ENCODE measurements at regions not wholly inside any gene's neighbourhood (a gene's known extent, or its start where the extent isn't known, plus 50 kb on each side); places are given as distances from the start of the nearest gene placed in this dataset.

- WGBS, 2 donors = 90 to 95% methylated on average over 2 of the region's 2 CpGs
- intact Hi-C loops (cut with DNase I) = no loop called here
- ATAC-seq (ENCODE audit: low FRiP score) (no peak), DNase-seq (no peak)
- H3K36me3 ChIP-seq (ENCODE audit: control insufficient read depth in 1 of 2, insufficient read depth in 2 of 2, low read length in 1 of 2) = no peaks in the 10 kb centered on the region
- H3K4me3 ChIP-seq (ENCODE audit: low read length in 2 of 2) = no peak overlapping the region
- no peak overlapping the region for H3K27ac ChIP-seq (ENCODE audit: low read depth in 1 of 2, low read length in 2 of 2)
- no peaks in the 10 kb centered on the region for H3K4me1 ChIP-seq (ENCODE audit: control insufficient read depth in 1 of 2, insufficient read depth in 2 of 2, low read length in 2 of 2)
- no peaks in the 10 kb centered on the region for H3K27me3 ChIP-seq (ENCODE audit: control insufficient read depth in 1 of 2, insufficient read depth in 2 of 2, low read length in 1 of 2)
- no peaks in the 10 kb centered on the region for H3K9me3 ChIP-seq (ENCODE audit: control insufficient read depth, low read length)
Measured at GRCh38 chr5:58066076-58066475, 393.8 kb downstream of the PLK2 start.

- Histone ChIP-seq H3K4me3 (ENCODE audit: low read length in 2 of 2) (no peak overlapping the region), H3K4me1 (ENCODE audit: control insufficient read depth in 1 of 2, insufficient read depth in 2 of 2, low read length in 2 of 2) (peaks cover 0 to 2% of the 10 kb centered on the region in 2 donors), H3K27ac (ENCODE audit: low read depth in 1 of 2, low read length in 2 of 2) (no peak overlapping the region), H3K27me3 (ENCODE audit: control insufficient read depth in 1 of 2, insufficient read depth in 2 of 2, low read length in 1 of 2) (no peaks in the 10 kb centered on the region), H3K9me3 (ENCODE audit: control insufficient read depth, low read length) (no peaks in the 10 kb centered on the region), H3K36me3 (ENCODE audit: control insufficient read depth in 1 of 2, insufficient read depth in 2 of 2, low read length in 1 of 2) (no peaks in the 10 kb centered on the region)
- intact Hi-C loops (cut with DNase I) = no loop called here
- 92 to 96% methylated on average over 2 of the region's 2 CpGs for WGBS, 2 donors
- ATAC-seq (ENCODE audit: low FRiP score) (no peak), DNase-seq (no peak)
Measured at GRCh38 chr5:58064801-58065200, 395.1 kb downstream of the PLK2 start.

- Histone ChIP-seq H3K9me3 (ENCODE audit: control insufficient read depth, low read length) (no peaks in the 10 kb centered on the region), H3K27me3 (ENCODE audit: control insufficient read depth in 1 of 2, insufficient read depth in 2 of 2, low read length in 1 of 2) (no peaks in the 10 kb centered on the region), H3K4me1 (ENCODE audit: control insufficient read depth in 1 of 2, insufficient read depth in 2 of 2, low read length in 2 of 2) (peaks cover 0 to 2% of the 10 kb centered on the region in 2 donors), H3K4me3 (ENCODE audit: low read length in 2 of 2) (no peak overlapping the region), H3K27ac (ENCODE audit: low read depth in 1 of 2, low read length in 2 of 2) (no peak overlapping the region), H3K36me3 (ENCODE audit: control insufficient read depth in 1 of 2, insufficient read depth in 2 of 2, low read length in 1 of 2) (no peaks in the 10 kb centered on the region)
- intact Hi-C loops (cut with DNase I) = no loop called here
- DNase-seq = no peak
- 32 to 42% methylated on average over 3 of the region's 3 CpGs for WGBS, 2 donors
- peak; percentile 63 for ATAC-seq (ENCODE audit: low FRiP score)
Measured at GRCh38 chr5:58060996-58061395, 398.9 kb downstream of the PLK2 start.

GRCh38 chr5:58057324-58057723 is 402.6 kb downstream of the PLK2 start:
- WGBS, 2 donors = 96 to 97% methylated on average over 4 of the region's 4 CpGs
- H3K4me1 ChIP-seq (ENCODE audit: control insufficient read depth in 1 of 2, insufficient read depth in 2 of 2, low read length in 2 of 2) = peaks cover 0 to 2% of the 10 kb centered on the region in 2 donors
- H3K9me3 ChIP-seq (ENCODE audit: control insufficient read depth, low read length) = no peaks in the 10 kb centered on the region
- no peak overlapping the region for H3K27ac ChIP-seq (ENCODE audit: low read depth in 1 of 2, low read length in 2 of 2)
- no peak for ATAC-seq (ENCODE audit: low FRiP score)
- DNase-seq = no peak
- no peak overlapping the region for H3K4me3 ChIP-seq (ENCODE audit: low read length in 2 of 2)
- H3K36me3 ChIP-seq (ENCODE audit: control insufficient read depth in 1 of 2, insufficient read depth in 2 of 2, low read length in 1 of 2) = no peaks in the 10 kb centered on the region
- H3K27me3 ChIP-seq (ENCODE audit: control insufficient read depth in 1 of 2, insufficient read depth in 2 of 2, low read length in 1 of 2) = no peaks in the 10 kb centered on the region
- intact Hi-C loops (cut with DNase I) = no loop called here

GRCh38 chr5:58056546-58056945 is 403.3 kb downstream of the PLK2 start:
- no peak overlapping the region for H3K27ac ChIP-seq (ENCODE audit: low read depth in 1 of 2, low read length in 2 of 2)
- H3K4me3 ChIP-seq (ENCODE audit: low read length in 2 of 2) = no peak overlapping the region
- no peaks in the 10 kb centered on the region for H3K27me3 ChIP-seq (ENCODE audit: control insufficient read depth in 1 of 2, insufficient read depth in 2 of 2, low read length in 1 of 2)
- ATAC-seq (ENCODE audit: low FRiP score) (no peak), DNase-seq (no peak)
- intact Hi-C loops (cut with DNase I) = no loop called here
- 2 to 7% methylated on average over 1 of the region's 1 CpG for WGBS, 2 donors
- H3K4me1 ChIP-seq (ENCODE audit: control insufficient read depth in 1 of 2, insufficient read depth in 2 of 2, low read length in 2 of 2) = peaks cover 0 to 2% of the 10 kb centered on the region in 2 donors
- no peaks in the 10 kb centered on the region for H3K36me3 ChIP-seq (ENCODE audit: control insufficient read depth in 1 of 2, insufficient read depth in 2 of 2, low read length in 1 of 2)
- no peaks in the 10 kb centered on the region for H3K9me3 ChIP-seq (ENCODE audit: control insufficient read depth, low read length)

- no peaks in the 10 kb centered on the region for H3K36me3 ChIP-seq (ENCODE audit: control insufficient read depth in 1 of 2, insufficient read depth in 2 of 2, low read length in 1 of 2)
- WGBS, 2 donors = 97 to 100% methylated on average over 1 of the region's 1 CpG
- H3K27me3 ChIP-seq (ENCODE audit: control insufficient read depth in 1 of 2, insufficient read depth in 2 of 2, low read length in 1 of 2) = no peaks in the 10 kb centered on the region
- H3K4me3 ChIP-seq (ENCODE audit: low read length in 2 of 2) = no peak overlapping the region
- H3K4me1 ChIP-seq (ENCODE audit: control insufficient read depth in 1 of 2, insufficient read depth in 2 of 2, low read length in 2 of 2) = no peaks in the 10 kb centered on the region
- no peaks in the 10 kb centered on the region for H3K9me3 ChIP-seq (ENCODE audit: control insufficient read depth, low read length)
- intact Hi-C loops (cut with DNase I) = no loop called here
- no peak for ATAC-seq (ENCODE audit: low FRiP score)
- no peak for DNase-seq
- H3K27ac ChIP-seq (ENCODE audit: low read depth in 1 of 2, low read length in 2 of 2) = no peak overlapping the region
Measured at GRCh38 chr5:58054018-58054417, 405.9 kb downstream of the PLK2 start.

- H3K4me1 ChIP-seq (ENCODE audit: control insufficient read depth in 1 of 2, insufficient read depth in 2 of 2, low read length in 2 of 2) = no peaks in the 10 kb centered on the region
- no peaks in the 10 kb centered on the region for H3K27me3 ChIP-seq (ENCODE audit: control insufficient read depth in 1 of 2, insufficient read depth in 2 of 2, low read length in 1 of 2)
- DNase-seq (no peak), ATAC-seq (ENCODE audit: low FRiP score) (no peak)
- H3K9me3 ChIP-seq (ENCODE audit: control insufficient read depth, low read length) = no peaks in the 10 kb centered on the region
- WGBS, 2 donors = 72 to 73% methylated on average over 3 of the region's 3 CpGs
- intact Hi-C loops (cut with DNase I) = no loop called here
- no peak overlapping the region for H3K27ac ChIP-seq (ENCODE audit: low read depth in 1 of 2, low read length in 2 of 2)
- H3K4me3 ChIP-seq (ENCODE audit: low read length in 2 of 2) = no peak overlapping the region
- no peaks in the 10 kb centered on the region for H3K36me3 ChIP-seq (ENCODE audit: control insufficient read depth in 1 of 2, insufficient read depth in 2 of 2, low read length in 1 of 2)
Measured at GRCh38 chr5:58048954-58049353, 410.9 kb downstream of the PLK2 start.

- Histone ChIP-seq H3K4me3 (ENCODE audit: low read length in 2 of 2) (no peak overlapping the region), H3K9me3 (ENCODE audit: control insufficient read depth, low read length) (no peaks in the 10 kb centered on the region), H3K27me3 (ENCODE audit: control insufficient read depth in 1 of 2, insufficient read depth in 2 of 2, low read length in 1 of 2) (no peaks in the 10 kb centered on the region), H3K4me1 (ENCODE audit: control insufficient read depth in 1 of 2, insufficient read depth in 2 of 2, low read length in 2 of 2) (no peaks in the 10 kb centered on the region), H3K36me3 (ENCODE audit: control insufficient read depth in 1 of 2, insufficient read depth in 2 of 2, low read length in 1 of 2) (no peaks in the 10 kb centered on the region), H3K27ac (ENCODE audit: low read depth in 1 of 2, low read length in 2 of 2) (no peak overlapping the region)
- ATAC-seq (ENCODE audit: low FRiP score) = no peak
- DNase-seq = no peak
- WGBS, 2 donors = 95 to 98% methylated on average over 4 of the region's 4 CpGs
- intact Hi-C loops (cut with DNase I) = no loop called here
Measured at GRCh38 chr5:58048185-58048925, 411.5 kb downstream of the PLK2 start.

- DNase-seq = no peak
- ATAC-seq (ENCODE audit: low FRiP score) = no peak
- Histone ChIP-seq H3K4me1 (ENCODE audit: control insufficient read depth in 1 of 2, insufficient read depth in 2 of 2, low read length in 2 of 2) (no peaks in the 10 kb centered on the region), H3K36me3 (ENCODE audit: control insufficient read depth in 1 of 2, insufficient read depth in 2 of 2, low read length in 1 of 2) (no peaks in the 10 kb centered on the region), H3K27me3 (ENCODE audit: control insufficient read depth in 1 of 2, insufficient read depth in 2 of 2, low read length in 1 of 2) (no peaks in the 10 kb centered on the region), H3K9me3 (ENCODE audit: control insufficient read depth, low read length) (no peaks in the 10 kb centered on the region), H3K4me3 (ENCODE audit: low read length in 2 of 2) (no peak overlapping the region), H3K27ac (ENCODE audit: low read depth in 1 of 2, low read length in 2 of 2) (no peak overlapping the region)
- intact Hi-C loops (cut with DNase I) = no loop called here
- 75 to 88% methylated on average over 1 of the region's 1 CpG for WGBS, 2 donors
Measured at GRCh38 chr5:58046371-58046770, 413.5 kb downstream of the PLK2 start.

Measured in aorta (tissue), 5 donors.